Inferior parietal cortex (tissue), 1 donor: ENCODE measurements at regions not wholly inside any gene's neighbourhood (a gene's known extent, or its start where the extent isn't known, plus 50 kb on each side); places are given as distances from the start of the nearest gene placed in this dataset.
"Not testable (repeated sequence)": the region's sequence is repeated elsewhere in the genome, so short reads cannot be mapped to it uniquely, and the experiment has no call there.

Experiments used
- DNase-seq: peaks from one replicate; pipeline ENCODE4 v3.0.0-alpha.2; 2016; ENCODE audit errors: extremely low spot score

DNA sequence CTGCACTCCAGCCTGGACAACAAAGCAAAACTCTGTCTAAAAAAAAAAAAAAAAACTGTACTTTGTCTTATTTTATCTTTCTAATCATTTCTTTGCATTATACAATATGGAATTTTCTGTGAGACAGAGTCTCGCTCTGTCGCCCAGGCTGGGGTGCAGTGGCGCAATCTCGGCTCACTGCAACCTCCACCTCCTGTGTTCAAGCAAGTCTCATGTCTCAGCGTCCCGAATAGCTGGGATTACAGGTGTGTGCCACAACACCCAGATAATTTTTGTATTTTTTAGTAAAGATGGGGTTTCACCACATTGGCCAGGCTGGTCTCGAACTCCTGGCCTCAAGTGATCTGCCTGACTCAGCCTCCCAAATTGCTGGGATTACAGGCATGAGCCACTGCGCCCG is 90.0 kb downstream of the MRPL14 start:
- DNase-seq, result not testable (repeated sequence)

DNA sequence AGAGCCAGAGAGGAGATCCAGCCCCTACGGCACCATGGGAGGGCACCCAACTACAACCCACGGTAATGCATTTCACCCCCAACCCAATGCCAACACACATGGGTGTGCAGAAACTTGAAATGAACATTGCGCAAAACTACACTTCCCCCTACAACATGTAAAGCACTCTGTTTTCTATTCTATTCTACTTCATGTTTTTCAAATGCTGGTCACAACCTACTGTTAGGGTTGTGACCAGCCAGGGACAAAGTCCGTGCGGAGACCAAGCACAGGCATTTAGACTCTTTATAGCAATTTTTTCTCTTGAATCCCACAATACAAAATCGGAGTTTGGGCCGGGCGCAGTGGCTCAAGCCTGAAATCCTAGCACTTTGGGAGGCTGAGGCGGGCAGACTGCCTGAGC is 90.6 kb downstream of the MRPL14 start:
- DNase-seq, result no peak

DNA sequence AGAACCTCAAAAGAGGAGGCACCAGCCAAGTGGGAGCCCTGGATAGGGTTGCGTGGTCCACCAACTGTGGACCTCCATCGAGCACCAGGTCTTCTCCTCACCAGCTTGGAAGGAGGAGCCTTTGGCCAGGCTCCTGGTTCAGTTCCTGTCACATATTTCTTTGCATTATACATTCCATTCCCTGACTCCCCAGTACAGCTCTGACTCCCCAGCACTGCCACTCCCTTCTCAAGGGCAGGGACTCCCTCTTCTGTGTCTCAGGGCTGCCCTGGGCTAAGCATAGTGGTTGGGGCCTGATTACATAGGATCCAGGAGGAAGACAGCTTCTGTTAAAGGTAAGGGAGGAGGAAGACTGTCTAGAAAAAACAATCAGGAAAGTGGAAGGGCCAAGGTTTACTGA is 91.1 kb downstream of the MRPL14 start:
- no peak for DNase-seq

DNA sequence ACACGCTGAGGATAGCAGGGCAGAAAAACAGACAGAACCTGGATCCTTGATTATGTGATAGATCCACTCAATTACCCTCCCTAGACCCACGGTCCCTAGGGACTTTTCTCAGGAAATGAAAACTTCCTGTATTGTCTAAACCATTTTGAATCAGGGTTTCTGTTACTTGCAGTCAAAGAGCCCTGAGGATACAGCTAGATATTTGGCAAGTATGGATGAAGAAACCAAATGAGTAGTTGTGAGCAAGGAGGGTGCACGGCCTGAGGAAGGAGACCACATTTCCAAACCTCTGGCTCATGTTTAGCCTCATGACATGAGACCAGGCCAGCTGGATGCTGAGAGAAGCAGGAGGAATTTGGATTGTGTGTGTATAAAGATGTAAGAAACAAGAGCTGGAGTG is 91.6 kb downstream of the MRPL14 start:
- DNase-seq, result no peak

DNA sequence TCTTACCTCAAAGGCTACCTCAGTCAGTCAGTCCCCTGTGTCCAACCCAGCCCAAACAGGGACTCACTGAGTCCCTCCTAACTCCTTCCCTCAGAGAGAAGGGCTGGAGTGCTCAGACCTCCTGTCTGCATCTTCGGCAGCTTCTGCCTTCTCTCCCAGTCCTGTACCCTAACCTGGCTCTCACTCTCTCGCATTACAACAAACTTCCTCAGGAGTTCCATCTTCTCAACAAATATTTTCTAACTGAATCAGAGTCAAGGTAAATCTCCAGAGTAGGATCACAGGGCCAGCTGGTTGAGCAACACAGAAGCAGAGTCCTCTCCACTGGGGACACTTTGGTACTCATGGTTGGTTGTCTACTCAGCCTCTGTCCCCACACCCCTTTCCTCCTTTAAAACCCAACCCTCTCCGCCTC is 92.3 kb downstream of the MRPL14 start:
- DNase-seq, result no peak

DNA sequence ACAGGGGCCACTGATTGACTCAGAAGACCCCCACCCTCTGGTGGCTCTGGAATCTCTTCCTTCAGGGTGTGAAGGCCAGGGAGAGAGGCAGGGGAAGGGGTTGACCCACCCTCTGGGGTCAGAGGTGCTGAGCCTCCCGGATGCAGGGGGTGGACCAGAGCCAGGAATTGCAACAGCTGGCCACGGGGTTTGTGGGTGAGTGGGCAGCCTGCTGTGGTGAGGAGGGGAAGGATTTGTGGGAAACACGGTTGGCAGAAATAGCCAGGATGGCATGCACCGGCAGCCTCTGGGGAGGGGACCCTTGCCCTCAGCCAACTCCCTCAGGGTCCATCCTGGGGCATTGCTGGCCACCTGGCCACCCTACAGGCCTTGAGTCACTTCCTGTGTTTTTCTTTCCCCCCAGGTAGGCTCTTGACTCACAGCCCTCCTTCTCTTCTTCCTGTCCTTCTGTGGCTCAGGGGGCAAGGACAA is 92.8 kb downstream of the MRPL14 start:
- DNase-seq, result no peak

DNA sequence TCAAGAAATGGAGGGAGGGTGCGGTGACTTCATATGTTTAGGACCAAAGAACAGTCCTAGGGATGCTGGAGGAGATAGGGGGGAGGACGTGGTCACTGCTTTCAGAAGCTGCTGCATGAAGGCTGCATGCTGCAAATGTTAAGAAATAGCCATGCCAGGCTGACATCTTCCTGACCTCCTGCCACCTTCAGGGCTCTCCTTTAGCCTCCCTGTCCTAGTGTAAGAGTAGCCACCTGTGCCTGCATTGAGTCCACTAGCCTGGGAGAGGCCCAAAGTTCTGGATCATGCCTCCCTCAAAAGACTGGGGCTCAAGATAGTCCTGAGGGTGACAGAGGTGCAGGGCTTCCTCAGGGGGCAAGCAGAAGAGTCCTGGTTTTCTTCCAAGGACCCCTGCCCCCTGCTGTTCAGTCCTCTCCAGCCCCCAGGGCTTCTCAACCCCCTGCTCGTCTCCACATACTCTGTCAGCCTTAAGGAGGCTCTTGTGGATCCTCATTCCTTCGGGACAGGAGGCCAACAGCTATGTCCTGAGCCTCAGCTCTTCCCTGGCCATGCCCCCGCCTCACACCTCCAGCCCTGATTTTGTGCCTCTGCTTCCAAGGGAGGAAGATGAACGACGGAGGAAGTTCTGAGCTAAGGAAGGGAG is 96.3 kb downstream of the MRPL14 start:
- DNase-seq, result no peak

DNA sequence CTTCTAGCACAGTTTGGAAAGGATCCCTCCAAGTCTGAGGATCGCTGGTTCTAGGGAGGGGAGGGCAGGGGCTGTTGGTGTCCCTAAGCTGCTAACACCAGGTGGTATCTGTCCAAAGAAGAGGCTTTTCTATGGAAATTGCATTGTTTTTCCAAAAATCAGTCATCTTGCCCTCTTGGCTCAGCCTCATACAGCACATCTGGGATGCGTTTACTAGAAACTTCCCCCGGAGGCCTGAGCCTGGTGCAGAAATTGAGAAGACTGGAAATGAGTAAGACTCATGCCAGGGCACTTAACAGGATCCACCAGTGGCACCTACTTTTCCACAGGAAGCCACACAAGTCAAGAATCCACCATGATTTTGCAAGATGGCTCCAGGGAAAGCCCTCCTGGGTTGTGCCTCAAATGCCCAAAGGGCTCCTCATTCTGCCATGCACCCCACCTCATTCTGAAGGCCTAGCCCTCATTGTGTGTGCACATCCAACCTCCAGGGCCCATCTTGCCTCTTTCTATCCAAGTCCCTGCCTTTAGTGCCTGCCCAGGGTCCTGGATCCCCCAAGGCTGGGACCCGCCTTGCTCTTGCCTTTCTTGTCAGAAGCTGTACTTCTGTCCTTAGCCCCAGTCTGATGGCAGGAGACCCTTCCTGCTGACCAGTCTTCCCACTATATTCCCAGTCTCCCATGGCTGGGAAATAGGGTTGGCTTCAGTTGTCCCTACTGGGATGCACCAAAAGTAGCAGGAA is 97.6 kb downstream of the MRPL14 start:
- DNase-seq, result no peak

DNA sequence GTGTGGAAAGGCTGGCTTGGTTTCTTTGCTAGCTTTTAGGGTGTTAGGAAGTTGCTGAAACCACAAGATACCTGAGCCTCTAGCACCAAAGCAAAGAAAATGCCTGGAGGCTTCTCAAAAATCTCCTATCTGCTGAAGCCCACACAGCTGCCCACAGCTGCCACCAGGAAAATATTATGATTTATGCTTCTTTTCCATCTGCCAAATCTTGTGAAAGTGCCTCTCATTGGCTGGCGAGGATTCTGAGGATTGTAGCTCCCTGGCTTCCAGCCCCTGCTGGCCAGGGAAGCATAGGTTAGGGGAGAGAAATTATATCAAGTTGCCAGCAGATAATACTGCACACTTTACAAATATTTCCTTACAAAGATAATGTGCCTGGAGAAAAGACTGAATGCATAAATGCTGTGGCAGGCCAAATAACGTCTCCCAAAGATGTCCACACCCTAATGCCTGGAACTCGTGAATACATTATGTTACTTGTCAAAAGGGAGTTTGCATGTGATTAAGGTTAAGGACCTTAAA is 98.4 kb downstream of the MRPL14 start:
- DNase-seq, result no peak

DNA sequence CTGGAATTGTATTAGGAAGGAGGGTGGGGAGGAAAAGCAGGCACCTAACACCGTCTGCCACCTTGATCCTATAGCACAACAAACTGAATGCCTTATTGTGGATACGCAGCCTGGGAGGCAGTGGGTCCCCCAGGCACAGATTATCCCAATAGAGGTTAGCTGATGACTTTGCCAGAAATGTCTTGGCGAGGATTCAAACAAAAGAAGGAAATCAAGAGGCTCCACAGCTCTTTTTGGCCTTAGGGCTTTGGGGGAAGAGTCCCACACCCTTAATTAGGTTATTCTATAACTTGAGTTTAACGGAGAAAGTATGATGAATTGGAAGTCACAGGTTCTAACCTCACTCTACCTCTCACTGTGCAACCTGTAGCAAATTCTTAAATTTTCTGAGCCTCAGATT is 102.0 kb downstream of the MRPL14 start:
- no peak for DNase-seq

DNA sequence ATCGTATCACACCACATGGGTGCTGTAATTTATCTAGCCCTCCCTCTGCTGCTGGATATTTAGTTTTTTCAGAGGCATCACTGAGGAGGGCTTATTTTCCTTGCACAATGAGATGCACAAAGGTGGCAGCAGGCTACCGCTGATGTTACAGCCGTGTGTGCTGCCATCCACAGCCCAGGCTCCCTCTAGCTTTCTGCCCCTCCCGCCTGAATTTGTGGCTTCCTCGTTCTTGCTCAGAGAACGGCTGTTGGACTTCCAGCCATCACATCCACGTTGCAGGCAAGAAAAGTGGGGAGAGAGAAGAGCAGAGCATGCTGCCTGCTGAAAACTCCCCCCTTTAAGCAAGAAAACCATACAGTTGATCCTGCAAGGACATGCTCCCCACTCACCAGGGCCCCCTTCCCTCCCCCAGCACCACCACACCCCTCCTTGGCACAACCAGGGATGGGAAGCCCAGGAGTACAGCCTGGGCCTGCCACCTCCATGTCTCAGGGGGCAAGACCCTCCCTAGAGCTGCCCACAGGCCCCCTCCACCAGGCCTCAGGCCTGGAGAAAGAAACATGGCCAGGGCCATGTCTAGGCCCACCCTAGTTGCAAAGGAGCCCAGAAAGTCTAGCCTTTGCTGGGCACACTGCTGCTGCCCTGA is 102.6 kb downstream of the MRPL14 start:
- DNase-seq, result no peak

DNA sequence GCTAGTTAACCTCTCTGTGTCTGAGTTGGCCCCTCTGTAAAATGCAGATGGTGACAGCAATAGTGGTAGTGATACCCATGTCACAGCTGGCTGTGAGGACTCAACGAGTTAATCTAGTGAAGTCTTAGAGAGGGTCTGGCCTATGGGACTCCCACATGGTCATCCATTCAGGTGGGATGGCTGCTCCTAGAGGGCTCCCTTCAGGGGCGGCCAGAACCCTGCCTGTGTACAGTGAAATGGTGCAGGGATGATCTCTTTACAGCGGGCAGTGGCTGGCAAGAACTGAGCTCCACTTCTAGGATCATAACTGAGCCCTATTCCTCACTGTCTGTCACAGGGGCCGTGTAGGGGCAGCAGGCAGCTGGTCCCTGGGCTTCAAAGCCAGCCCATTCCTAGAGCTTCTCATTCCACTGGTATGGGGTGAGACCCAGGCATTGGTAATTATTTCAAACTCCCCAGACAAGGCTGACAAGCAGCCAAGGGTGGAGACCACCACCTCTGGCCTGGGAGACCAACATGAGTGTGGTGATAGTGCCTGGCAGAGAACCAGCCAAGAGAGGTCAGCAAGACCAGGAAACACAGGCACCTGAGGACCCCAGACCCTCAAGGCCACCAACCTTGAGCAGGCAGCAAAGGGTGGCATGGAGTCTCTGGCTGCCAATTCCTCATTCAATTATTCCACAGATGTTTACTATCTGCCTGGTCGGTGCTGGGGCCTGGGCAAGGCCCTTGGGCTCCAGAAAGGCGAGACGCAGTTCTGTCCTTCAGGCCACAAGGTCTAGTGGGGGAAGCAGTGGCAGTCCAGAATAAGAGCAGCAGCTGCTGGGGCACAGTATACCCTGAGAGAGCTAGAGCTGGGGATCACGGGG is 103.4 kb downstream of the MRPL14 start:
- DNase-seq, result no peak

DNA sequence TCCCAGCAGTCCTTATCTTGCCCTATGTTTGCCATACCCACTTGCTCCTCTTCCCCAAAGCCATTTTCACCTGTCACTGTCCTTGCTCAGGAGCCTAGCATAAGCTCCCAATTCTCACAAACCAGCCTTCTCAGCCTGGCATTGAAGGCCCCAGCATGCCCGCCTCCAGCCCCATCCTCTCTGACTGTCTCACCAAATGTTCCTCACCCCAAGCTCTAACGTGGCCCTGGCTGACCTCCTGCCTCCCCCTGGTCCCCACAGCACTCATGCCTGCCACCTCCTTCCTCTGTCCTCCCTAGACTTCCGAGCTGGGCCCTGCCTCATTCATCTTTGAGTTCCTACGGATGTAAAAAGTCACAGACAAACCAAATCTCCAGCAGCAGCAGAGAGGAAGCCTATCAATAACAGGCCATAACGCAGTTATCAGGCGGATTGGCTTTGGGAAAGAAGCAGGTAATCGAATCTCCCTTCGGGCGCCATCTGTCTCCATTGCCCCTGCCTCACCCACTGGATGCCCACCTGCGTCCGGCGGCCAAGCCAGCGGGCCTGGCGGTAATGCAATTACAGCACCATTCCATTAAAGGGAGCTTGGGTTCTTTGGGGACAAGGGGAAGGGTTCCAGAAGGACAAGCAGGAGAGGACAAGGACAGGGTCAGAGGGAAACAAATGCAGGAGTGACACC is 104.4 kb downstream of the MRPL14 start:
- DNase-seq, result no peak

DNA sequence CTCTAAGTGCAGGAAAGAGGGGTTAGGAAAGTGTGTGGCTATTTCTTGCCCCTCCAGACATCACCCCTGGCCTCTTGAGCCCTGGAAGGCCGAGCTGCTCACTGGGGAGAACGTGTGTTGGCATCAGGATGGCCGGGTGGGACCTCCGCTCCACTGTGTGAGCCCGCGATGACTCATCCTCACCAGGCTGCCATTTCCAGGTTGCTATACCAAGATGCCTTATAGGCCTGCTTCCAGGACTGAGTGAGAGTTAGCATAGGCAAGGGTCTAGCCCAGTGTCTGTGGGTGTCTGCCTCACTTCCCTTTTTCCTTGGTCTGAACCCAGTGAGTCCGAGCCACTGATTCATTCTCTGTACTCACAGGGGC is 105.0 kb downstream of the MRPL14 start:
- no peak for DNase-seq

DNA sequence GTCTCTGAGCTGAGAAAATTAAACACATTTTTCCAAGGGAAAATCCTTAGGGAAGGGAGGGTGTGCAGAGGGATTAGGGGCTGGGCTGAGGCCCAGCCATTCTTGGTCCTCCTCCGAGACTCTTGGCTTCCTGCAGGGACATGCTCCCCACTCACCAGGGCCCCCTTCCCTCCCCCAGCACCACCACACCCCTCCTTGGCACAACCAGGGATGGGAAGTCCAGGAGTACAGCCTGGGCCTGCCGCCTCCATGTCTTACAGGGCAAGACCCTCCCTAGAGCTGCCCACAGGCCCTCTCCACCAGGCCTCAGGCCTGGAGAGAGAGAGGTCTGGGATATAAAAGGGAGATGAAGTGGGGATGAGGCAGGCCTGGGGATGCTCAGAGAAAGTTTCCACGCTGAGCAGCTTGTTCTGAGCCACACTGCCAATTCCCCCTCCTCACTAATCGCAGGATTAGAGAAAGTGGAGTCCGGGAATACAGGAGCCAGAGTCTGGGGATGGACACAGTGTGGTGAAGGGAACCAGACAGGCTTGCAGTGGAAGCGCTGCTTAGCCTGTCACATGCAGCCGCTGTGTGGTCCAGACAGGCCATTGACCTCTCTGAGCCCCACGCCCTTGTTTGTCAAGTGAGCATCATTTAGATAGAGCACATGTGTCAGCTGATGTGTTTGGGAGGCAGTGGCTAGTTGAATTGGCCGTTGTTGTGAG is 105.5 kb downstream of the MRPL14 start:
- DNase-seq, result no peak

DNA sequence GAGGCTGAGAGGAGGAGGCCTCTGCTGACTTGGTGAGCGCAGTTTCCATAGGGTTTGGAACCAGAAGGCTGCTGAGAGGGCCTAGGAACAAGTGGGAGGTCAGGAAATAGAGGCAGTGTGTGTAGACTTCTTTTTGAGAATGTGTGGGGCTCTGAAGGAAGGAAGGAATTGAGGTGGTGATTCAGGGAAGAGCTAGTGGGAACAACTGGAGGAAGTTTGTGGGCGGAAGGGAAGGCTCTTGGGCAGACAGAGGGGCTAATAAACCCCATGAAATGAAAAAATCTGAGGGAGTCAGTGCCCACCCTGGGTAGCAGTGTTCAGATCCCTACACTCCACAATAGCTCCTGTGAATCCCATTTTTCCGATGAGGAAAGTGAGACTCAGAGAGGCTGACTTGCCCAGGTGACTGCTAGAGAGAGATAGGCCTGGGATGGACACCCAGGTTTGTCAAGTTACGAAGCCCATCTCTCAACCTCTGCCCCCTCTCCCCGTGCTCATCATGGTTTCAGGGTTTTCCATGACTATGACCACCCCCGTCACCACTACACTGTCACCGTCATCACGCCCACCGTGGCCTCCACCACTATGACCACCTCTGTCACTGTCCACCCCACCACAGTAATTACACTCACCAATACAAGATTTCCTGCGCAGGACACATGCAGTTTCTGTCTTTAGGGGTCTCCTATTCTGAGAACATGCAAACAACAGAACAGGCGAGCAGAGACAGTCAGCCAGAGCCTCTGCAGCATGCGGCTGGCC is 106.4 kb downstream of the MRPL14 start:
- no peak for DNase-seq

DNA sequence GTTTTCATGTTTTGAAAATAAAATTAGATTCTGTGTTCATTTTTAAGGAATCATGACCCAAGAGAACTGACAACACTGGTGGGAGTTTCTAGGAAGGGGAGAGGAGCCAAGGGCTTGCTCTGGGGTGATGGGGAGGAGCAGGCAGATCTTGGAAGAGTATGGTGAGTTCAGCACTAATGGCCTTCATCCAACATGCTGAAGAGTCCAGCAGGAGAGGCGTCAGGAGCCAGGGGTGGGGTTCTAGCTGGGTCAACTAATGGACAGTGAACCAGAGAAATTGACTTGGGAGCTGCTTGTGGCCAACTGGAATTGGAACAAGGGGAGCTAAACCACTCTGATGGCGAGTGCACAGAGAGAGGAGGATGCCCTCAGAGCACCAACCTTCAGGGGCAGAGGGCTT is 107.1 kb downstream of the MRPL14 start:
- no peak for DNase-seq

DNA sequence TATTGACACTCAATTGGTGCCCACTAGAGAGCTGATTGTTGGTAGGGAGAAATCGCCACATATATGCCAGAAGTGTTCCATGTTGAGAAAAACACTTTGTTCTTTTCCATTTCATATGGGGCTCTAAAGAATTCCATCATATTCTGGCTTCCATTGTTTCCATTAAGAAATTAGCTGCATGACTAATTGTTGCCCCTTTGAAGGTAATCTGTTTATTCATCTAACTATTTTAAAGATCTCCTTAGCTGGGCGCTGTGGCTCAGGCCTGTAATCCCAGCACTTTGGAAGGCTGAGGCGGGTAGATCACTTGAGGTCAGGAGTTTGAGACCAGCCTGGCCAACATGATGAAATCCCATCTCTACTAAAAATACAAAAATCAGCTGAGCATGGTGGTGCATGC is 109.9 kb downstream of the MRPL14 start:
- not testable (repeated sequence) for DNase-seq

DNA sequence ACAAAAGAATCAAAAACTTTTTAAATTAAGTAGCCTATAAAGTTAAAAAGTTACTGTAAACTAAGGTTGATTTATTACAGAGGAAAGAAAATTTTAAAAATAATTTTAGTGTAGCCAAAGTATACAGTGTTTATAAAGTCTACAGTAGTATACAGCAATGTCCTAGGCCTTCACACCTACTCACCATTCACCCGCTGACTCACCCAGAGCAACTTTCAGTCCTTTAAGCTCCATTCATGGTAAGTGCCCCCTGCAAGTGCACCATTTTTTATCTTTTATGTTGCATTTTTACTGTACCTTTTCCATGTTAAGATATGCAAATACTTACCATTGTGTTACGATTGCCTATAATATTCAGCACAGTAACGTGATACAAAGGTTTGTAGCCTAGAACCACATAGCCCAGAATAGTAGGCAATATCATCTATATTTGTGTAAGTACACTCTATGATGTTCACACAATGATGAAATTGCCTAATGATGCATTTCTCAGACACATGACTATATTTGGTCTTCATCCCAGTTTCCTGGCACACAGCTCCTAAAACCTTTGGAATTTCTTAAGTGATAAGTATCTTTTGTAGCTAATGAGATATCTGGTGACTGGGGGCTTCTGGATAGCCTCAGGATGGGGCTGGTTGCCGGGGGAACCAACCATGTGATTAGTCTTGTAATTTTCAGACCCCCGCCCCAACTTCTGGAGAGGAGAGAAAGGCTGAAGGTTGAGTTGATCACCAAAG is 111.0 kb downstream of the MRPL14 start:
- no peak for DNase-seq
